Heart left ventricle (tissue), 13 donors: ENCODE measurements at regions not wholly inside any gene's neighbourhood (a gene's known extent, or its start where the extent isn't known, plus 50 kb on each side); places are given as distances from the start of the nearest gene placed in this dataset.

Experiments used
- CTCF ChIP-seq, 12 donors: fragments of 200-600 bp; sonication (generic) in 4 of 12; IDR thresholded peaks; one replicate each; pipeline versions ENCODE4 v1.5.0 to v1.8.0; 2018 to 2022; ENCODE audit warnings: antibody characterized with exemption in 12 of 12, mild to moderate bottlenecking in 5 of 12
- POLR2A ChIP-seq, 2 donors: fragments of 450-650 bp; IDR thresholded peaks; one replicate each; pipeline ENCODE4 v1.6.1; 2017; ENCODE audit warnings: antibody characterized with exemption in 2 of 2, mild to moderate bottlenecking in 2 of 2, moderate library complexity in 2 of 2
- donor health status: ischemic (EF 13 %, LVEDD 7.1; RV severe dilation, severe dysfunction).
- donor health status: DM: no; HTN: yes; CAD: no.
- donor health status: DM: no; HTN: no; CAD: no.
- donor health status: ischemic (EF 25% LVEDD 6.9; RV normal size, moderate dysfunction).
- donor health status: ischemic (EF 25% LVEDD 5.7; RV mildly dilated, moderate dysfunction).
- donor health status: ischemic (EF 35%, LVEDD 5.7; RV mildly dilated, moderate dysfunction).
- donor health status: nonischemic (EF 11% LVEDD 7.7; RV severe dilation, severe dysfunction).
- donor health status: DM: yes; HTN: yes; CAD: no.
- donor health status: PGD.
- donor health status: ischemic (EF 29% LVEDD 5.4; RV normal size, mild dysfunction).
- donor health status: nonischemic (EF 23%, LVEDD 6.1; RV moderate dilation, normal function).

- TF ChIP-seq CTCF (IDR thresholded peaks at IDR 0.05) (no peak), POLR2A (IDR thresholded peaks at IDR 0.05) (no peak)
These were observed 95.9 kb upstream of the DPH5 start for GRCh38 chr1:101121504-101121903.
